H1 (cell line): ENCODE measurements at regions not wholly inside any gene's neighbourhood (a gene's known extent, or its start where the extent isn't known, plus 50 kb on each side); places are given as distances from the start of the nearest gene placed in this dataset.

Experiments used
- CTCF ChIA-PET: fragments of 300-600 bp; sonication (Branson Sonifier 250); formaldehyde crosslinking; loops from one replicate; lab custom pipeline; 2021; ENCODE audit not compliant: partially characterized antibody; lab: Charles Lee
- POLR2A ChIA-PET: fragments of 300-600 bp; sonication (Branson Sonifier 250); formaldehyde crosslinking; loops from one replicate; lab custom pipeline; 2021; ENCODE audit warnings: inconsistent platforms; ENCODE audit not compliant: partially characterized antibody; lab: Charles Lee
- DNase-seq, 2 experiments: peaks; one replicate each; pipeline versions ENCODE4 v3.0.0 to v3.0.0-alpha.2; 2010 to 2022; ENCODE audit warnings: low spot score in 2 of 2, low read depth in 1 of 2, mixed read lengths in 1 of 2
- FAIRE-seq: peaks from 2 replicates; lab custom pipeline; 2011; peaks lifted over from hg19 to GRCh38; lab: Jason Lieb, UNC
- H2AFZ ChIP-seq: 2 replicates; pipeline ENCODE4 v1.8.1; 2012; ENCODE audit warnings: low read length, inconsistent platforms
- H2AK5ac ChIP-seq: 2 replicates; pipeline ENCODE4 v1.6.1; 2013; ENCODE audit warnings: low read depth, low read length
- H2BK120ac ChIP-seq: replicated peaks from 2 replicates; pipeline ENCODE3; 2013; ENCODE audit warnings: low read depth, low read length, inconsistent platforms
- H2BK12ac ChIP-seq: 2 replicates; pipeline ENCODE4 v1.6.1; 2013; ENCODE audit warnings: low read depth, low read length
- H2BK15ac ChIP-seq: 2 replicates; pipeline ENCODE4 v1.6.1; 2013; ENCODE audit warnings: low read length
- H2BK20ac ChIP-seq: 2 replicates; pipeline ENCODE4 v1.6.1; 2013; ENCODE audit warnings: low read length
- H2BK5ac ChIP-seq: 2 replicates; pipeline ENCODE4 v1.6.1; 2013; ENCODE audit warnings: low read depth, low read length
- H3K14ac ChIP-seq: 2 replicates; pipeline ENCODE4 v1.6.1; 2013; ENCODE audit warnings: inconsistent platforms; ENCODE audit not compliant: insufficient read length
- H3K18ac ChIP-seq: 2 replicates; pipeline ENCODE4 v1.6.1; 2013; ENCODE audit warnings: low read length; ENCODE audit errors: extremely low read depth
- H3K23ac ChIP-seq: 2 replicates; pipeline ENCODE4 v1.6.1; 2013; ENCODE audit warnings: inconsistent platforms; ENCODE audit not compliant: insufficient read length
- H3K23me2 ChIP-seq: 2 replicates; pipeline ENCODE4 v1.6.1; 2013; ENCODE audit warnings: low read depth, low read length
- H3K27ac ChIP-seq: 2 replicates; pipeline ENCODE4 v1.6.1; 2011; ENCODE audit warnings: low read depth, low read length, inconsistent platforms
- H3K27me3 ChIP-seq, 4 experiments: replicated peaks in 1 of 4; 1 replicate in 1 of 4; 2 replicates in 3 of 4; pipeline versions ENCODE4 v1.6.1 to v1.8.1; 2011 to 2013; ENCODE audit warnings: low read length in 3 of 4, mild to moderate bottlenecking in 3 of 4, inconsistent platforms in 2 of 4, mixed read lengths in 2 of 4, moderate library complexity in 1 of 4; ENCODE audit not compliant: control insufficient read depth in 3 of 4, insufficient read depth in 3 of 4; ENCODE audit errors: extremely low read depth in 1 of 4
- H3K36me3 ChIP-seq, 4 experiments: 2 replicates each; pipeline versions ENCODE4 v1.6.1 to v1.8.1; 2011 to 2013; ENCODE audit warnings: mild to moderate bottlenecking in 4 of 4, low read length in 3 of 4, moderate library complexity in 2 of 4, control low read depth in 1 of 4, inconsistent platforms in 1 of 4; ENCODE audit not compliant: insufficient read depth in 4 of 4, control insufficient read depth in 2 of 4
- H3K4ac ChIP-seq: replicated peaks from 2 replicates; pipeline ENCODE3; 2013; ENCODE audit warnings: low read length, low read depth, mixed read lengths, inconsistent platforms; ENCODE audit not compliant: insufficient read length
- H3K4me1 ChIP-seq, 4 experiments: replicated peaks in 1 of 4; 1 replicate in 1 of 4; 2 replicates in 3 of 4; pipeline versions ENCODE4 v1.6.1 to v1.8.1; 2011 to 2013; ENCODE audit warnings: low read length in 3 of 4, inconsistent platforms in 2 of 4, mixed read lengths in 1 of 4; ENCODE audit not compliant: insufficient read depth in 4 of 4, control insufficient read depth in 3 of 4
- H3K4me2 ChIP-seq, 2 experiments: 2 replicates each; pipeline versions ENCODE4 v1.6.1 to v1.8.1; 2011 to 2013; ENCODE audit warnings: low read depth in 2 of 2, low read length in 2 of 2, control low read depth in 1 of 2, inconsistent platforms in 1 of 2, mild to moderate bottlenecking in 1 of 2; ENCODE audit not compliant: insufficient read depth in 1 of 2
- H3K4me3 ChIP-seq, 4 experiments: fragments of 200-600, 300-600 bp in 1 of 4; sonication (generic), shearing (Covaris generic), sonication (Bioruptor Twin) in 1 of 4; 2 replicates each; pipeline versions ENCODE4 v1.5.1 to v1.8.1; 2011 to 2016; ENCODE audit warnings: low read length in 4 of 4, low read depth in 3 of 4, control low read depth in 2 of 4, inconsistent platforms in 2 of 4, mild to moderate bottlenecking in 2 of 4, mixed read lengths in 1 of 4, moderate library complexity in 1 of 4; ENCODE audit not compliant: insufficient read depth in 2 of 4; ENCODE audit errors: extremely low read depth in 1 of 4
- H3K56ac ChIP-seq: replicated peaks from 2 replicates; pipeline ENCODE3; 2013; ENCODE audit warnings: low read depth, mild to moderate bottlenecking, mixed read lengths, low read length, inconsistent platforms; ENCODE audit not compliant: insufficient read length
- H3K79me1 ChIP-seq: 2 replicates; pipeline ENCODE4 v1.6.1; 2013; ENCODE audit warnings: low read depth, low read length, control low read depth
- H3K79me2 ChIP-seq, 2 experiments: 2 replicates each; pipeline versions ENCODE4 v1.6.1 to v1.8.1; 2012 to 2013; ENCODE audit warnings: low read length in 2 of 2, mild to moderate bottlenecking in 2 of 2, inconsistent platforms in 1 of 2; ENCODE audit not compliant: insufficient read depth in 2 of 2, control insufficient read depth in 1 of 2
- H3K9ac ChIP-seq, 4 experiments: replicated peaks in 1 of 4; 1 replicate in 1 of 4; 2 replicates in 3 of 4; pipeline versions ENCODE4 v1.6.1 to v1.8.1; 2011 to 2013; ENCODE audit warnings: low read depth in 3 of 4, low read length in 3 of 4, control low read depth in 2 of 4, mild to moderate bottlenecking in 2 of 4, moderate library complexity in 2 of 4, inconsistent platforms in 1 of 4; ENCODE audit errors: extremely low read depth in 1 of 4
- H3K9me3 ChIP-seq, 2 experiments: 2 replicates each; pipeline versions ENCODE4 v1.6.1 to v1.8.1; 2012 to 2013; ENCODE audit warnings: mild to moderate bottlenecking in 2 of 2, moderate library complexity in 2 of 2, control low read depth in 1 of 2, inconsistent platforms in 1 of 2, low read depth in 1 of 2, low read length in 1 of 2, mixed read lengths in 1 of 2; ENCODE audit not compliant: insufficient read depth in 2 of 2
- H4K20me1 ChIP-seq, 2 experiments: replicated peaks in 1 of 2; 2 replicates each; pipeline versions ENCODE3 to v1.8.1; 2011 to 2013; ENCODE audit warnings: inconsistent platforms in 2 of 2, low read length in 2 of 2, mild to moderate bottlenecking in 1 of 2; ENCODE audit not compliant: insufficient read depth in 2 of 2, control insufficient read depth in 1 of 2
- H4K5ac ChIP-seq: 2 replicates; pipeline ENCODE4 v1.6.1; 2013; ENCODE audit warnings: low read length, low read depth, mixed read lengths, inconsistent platforms; ENCODE audit not compliant: insufficient read length
- H4K8ac ChIP-seq: 2 replicates; pipeline ENCODE4 v1.8.0; 2013; ENCODE audit warnings: mild to moderate bottlenecking, moderate library complexity, low read length, inconsistent platforms; ENCODE audit not compliant: insufficient read depth; ENCODE audit errors: extremely low read depth
- H4K91ac ChIP-seq: replicated peaks from 2 replicates; pipeline ENCODE3; 2013; ENCODE audit warnings: low read length, mixed read lengths, inconsistent platforms; ENCODE audit not compliant: insufficient read length
- BCL11A ChIP-seq, 2 experiments: IDR thresholded peaks; one replicate each; pipeline ENCODE4 v1.6.1; 2011; ENCODE audit warnings: low read depth in 2 of 2, low read length in 2 of 2, mild to moderate bottlenecking in 2 of 2
- CBX5 ChIP-seq: fragments of 300-800, 300-1000 bp; sonication (generic); IDR thresholded peaks from 2 replicates; pipeline ENCODE4 v1.7.1; 2016; ENCODE audit warnings: antibody characterized with exemption, low read length, low read depth
- CHD1 ChIP-seq: IDR thresholded peaks from 2 replicates; pipeline ENCODE4 v1.6.1; 2012; ENCODE audit warnings: low read depth, low read length, improper control_type of control experiment
- CHD2 ChIP-seq: IDR thresholded peaks from 2 replicates; pipeline ENCODE4 v1.6.1; 2012; ENCODE audit warnings: low read length, improper control_type of control experiment
- EP300 ChIP-seq, 2 experiments: IDR thresholded peaks; 1 replicate in 1 of 2; 2 replicates in 1 of 2; pipeline ENCODE4 v1.6.1; 2011 to 2012; ENCODE audit warnings: low read depth in 2 of 2, low read length in 2 of 2, mild to moderate bottlenecking in 2 of 2, borderline replicate concordance in 1 of 2, inconsistent platforms in 1 of 2, moderate library complexity in 1 of 2
- FOSL1 ChIP-seq: IDR thresholded peaks from 2 replicates; pipeline ENCODE4 v1.6.1; 2011; ENCODE audit warnings: mild to moderate bottlenecking, low read depth, low read length, moderate library complexity; ENCODE audit not compliant: insufficient read depth
- KDM5A ChIP-seq: fragments of 200-600 bp; IDR thresholded peaks from 2 replicates; pipeline ENCODE4 v1.7.1; 2012; ENCODE audit warnings: mild to moderate bottlenecking, low read length, inconsistent platforms, mixed read lengths
- MAFK ChIP-seq: IDR thresholded peaks from 2 replicates; pipeline ENCODE4 v1.6.1; 2012; ENCODE audit warnings: low read depth, mild to moderate bottlenecking, improper control_type of control experiment, low read length
- PHF8 ChIP-seq: fragments of 200-600 bp; sonication (generic); conservative IDR thresholded peaks from 2 replicates; pipeline ENCODE4 v1.7.1; 2012; ENCODE audit warnings: low read depth, mild to moderate bottlenecking, inconsistent platforms, low read length, moderate library complexity
- POLR2A ChIP-seq, 2 experiments: IDR thresholded peaks; 1 replicate in 1 of 2; 2 replicates in 1 of 2; pipeline ENCODE4 v1.6.1; 2011; ENCODE audit warnings: low read depth in 2 of 2, low read length in 2 of 2, mild to moderate bottlenecking in 2 of 2; ENCODE audit errors: control extremely low read depth in 1 of 2
- RAD21 ChIP-seq, 2 experiments: IDR thresholded peaks in 1 of 2; conservative IDR thresholded peaks in 1 of 2; 2 replicates each; pipeline ENCODE4 v1.6.1; 2011; ENCODE audit warnings: low read depth in 2 of 2, low read length in 2 of 2, improper control_type of control experiment in 1 of 2, inconsistent platforms in 1 of 2, mild to moderate bottlenecking in 1 of 2, moderate library complexity in 1 of 2
- RFX5 ChIP-seq: IDR thresholded peaks from 2 replicates; pipeline ENCODE4 v1.6.1; 2011; ENCODE audit warnings: low read depth, low read length, improper control_type of control experiment, borderline replicate concordance
- SUZ12 ChIP-seq: fragments of 200-600 bp; sonication (generic); IDR thresholded peaks from 2 replicates; pipeline ENCODE4 v1.6.1; 2012; ENCODE audit warnings: mild to moderate bottlenecking, inconsistent platforms, low read length, moderate library complexity, mixed read lengths
- YY1 ChIP-seq: IDR thresholded peaks from 2 replicates; pipeline ENCODE4 v1.6.1; 2011; ENCODE audit warnings: low read depth, mild to moderate bottlenecking, low read length

GRCh38 chr4:138869631-138870030 lies 145.9 kb upstream of the NOCT start:
- H2AFZ ChIP-seq, result no peak overlapping the region
- H3K27ac ChIP-seq, result no peak overlapping the region
- H3K4me3 ChIP-seq, result no peak overlapping the region
- no peak overlapping the region for H3K56ac ChIP-seq
- CTCF ChIA-PET, result interaction anchor here (1.2 to 4.1 kb wide), 11 partner anchors 20 to 958 kb away, joined by 3 to 58 read pairs (median 7); no protein-coding TSS in a partner anchor
- H3K4ac ChIP-seq, result no peak overlapping the region
- H3K18ac ChIP-seq, result no peak overlapping the region
- no peaks in the 10 kb centered on the region for H3K27me3 ChIP-seq
- H4K8ac ChIP-seq, result no peak overlapping the region
- H3K79me1 ChIP-seq, result no peaks in the 10 kb centered on the region
- H4K91ac ChIP-seq, result no peak overlapping the region
- no peak overlapping the region for H4K5ac ChIP-seq
- no peak overlapping the region for H2BK12ac ChIP-seq
- H3K23ac ChIP-seq, result no peak overlapping the region
- H2BK15ac ChIP-seq, result no peak overlapping the region
- no peak overlapping the region for H3K4me2 ChIP-seq
- TF ChIP-seq CBX5 (no peak), MAFK (no peak), EP300 (IDR thresholded peaks at IDR 0.05; ENCODE audit: borderline replicate concordance in 1 of 2, low read depth in 2 of 2, low read length in 2 of 2) (no peak), RAD21 (IDR thresholded peaks at IDR 0.05 in 1 of 2, conservative IDR thresholded peaks at IDR 0.05 in 1 of 2; ENCODE audit: low read depth in 2 of 2, low read length in 2 of 2) (no peak), PHF8 (no peak), YY1 (no peak), KDM5A (no peak), RFX5 (no peak), SUZ12 (no peak), BCL11A (IDR thresholded peaks at IDR 0.05; ENCODE audit: low read depth in 2 of 2, low read length in 2 of 2) (no peak), CHD1 (no peak), FOSL1 (no peak), CHD2 (no peak), POLR2A (IDR thresholded peaks at IDR 0.05; ENCODE audit: control extremely low read depth in 1 of 2, low read depth in 2 of 2, low read length in 2 of 2) (no peak)
- TF ChIP-seq, all 59 proteins: peak for 0
- POLR2A ChIA-PET, result interaction anchor here (0.6 kb wide), 1 partner anchor 590 kb away, joined by 3 read pairs; no protein-coding TSS in a partner anchor
- peaks cover 0 to 3% of the 10 kb centered on the region in 2 experiments for H4K20me1 ChIP-seq
- H3K36me3 ChIP-seq, result no peaks in the 10 kb centered on the region
- H2BK20ac ChIP-seq, result no peak overlapping the region
- DNase-seq, result no peak
- no peak overlapping the region for H2AK5ac ChIP-seq
- H3K4me1 ChIP-seq, result peaks cover 3 to 7% (median 4%) of the 10 kb centered on the region in 4 experiments; a peak in 6 of 7 replicates
- H3K9me3 ChIP-seq, result no peaks in the 10 kb centered on the region
- H2BK120ac ChIP-seq, result no peak overlapping the region
- H3K79me2 ChIP-seq, result no peaks in the 10 kb centered on the region
- no peak overlapping the region for H3K9ac ChIP-seq
- H3K14ac ChIP-seq, result no peak overlapping the region
- FAIRE-seq, result no peak
- no peak overlapping the region for H2BK5ac ChIP-seq
- peaks cover 7% of the 10 kb centered on the region; the same call in 1 of the 2 replicates for H3K23me2 ChIP-seq
